Smooth muscle cell (in vitro differentiated cells): ENCODE measurements at regions not wholly inside any gene's neighbourhood (a gene's known extent, or its start where the extent isn't known, plus 50 kb on each side); places are given as distances from the start of the nearest gene placed in this dataset.
"Not testable (repeated sequence)": the region's sequence is repeated elsewhere in the genome, so short reads cannot be mapped to it uniquely, and the experiment has no call there.

Experiments used
- DNase-seq: peaks from one replicate; lab custom pipeline; 2025; ENCODE audit not compliant: unreplicated experiment; lab: John Stamatoyannopoulos, UW
- H2AFZ ChIP-seq: fragments of 200-600 bp; sonication (generic); 2 replicates; pipeline ENCODE4 v1.6.0; 2016; ENCODE audit warnings: antibody characterized with exemption, low read depth, mild to moderate bottlenecking
- H3F3A ChIP-seq: fragments of 200-600 bp; sonication (generic); 2 replicates; pipeline ENCODE4 v1.6.0; 2017; ENCODE audit warnings: antibody characterized with exemption, low read depth
- H3K27ac ChIP-seq: fragments of 200-600 bp; sonication (generic); 2 replicates; pipeline ENCODE4 v1.5.1; 2016; ENCODE audit warnings: low read depth, mild to moderate bottlenecking
- H3K27me3 ChIP-seq: fragments of 200-600 bp; sonication (generic); 2 replicates; pipeline ENCODE4 v1.6.1; 2016; ENCODE audit warnings: low read depth, mild to moderate bottlenecking
- H3K36me3 ChIP-seq: fragments of 200-600 bp; sonication (generic); 2 replicates; pipeline ENCODE4 v1.5.1; 2016; ENCODE audit warnings: low read depth
- H3K4me1 ChIP-seq: fragments of 200-600 bp; sonication (generic); 2 replicates; pipeline ENCODE4 v1.5.1; 2016; ENCODE audit warnings: low read depth
- H3K4me2 ChIP-seq: fragments of 200-600 bp; sonication (generic); 2 replicates; pipeline ENCODE4 v1.6.0; 2016; ENCODE audit warnings: mild to moderate bottlenecking
- H3K4me3 ChIP-seq: fragments of 200-600 bp; sonication (generic); 2 replicates; pipeline ENCODE4 v1.5.1; 2016; ENCODE audit warnings: mild to moderate bottlenecking
- H3K79me2 ChIP-seq: fragments of 200-600 bp; sonication (generic); 2 replicates; pipeline ENCODE4 v1.6.0; 2016; ENCODE audit warnings: low read depth, mild to moderate bottlenecking
- H3K9ac ChIP-seq: fragments of 200-600 bp; sonication (generic); 2 replicates; pipeline ENCODE4 v1.6.0; 2016; ENCODE audit warnings: low read depth
- H3K9me3 ChIP-seq: fragments of 200-600 bp; sonication (generic); replicated peaks from 2 replicates; pipeline ENCODE4 v1.5.1; 2016; ENCODE audit warnings: low read depth
- H4K20me1 ChIP-seq: fragments of 200-600 bp; sonication (generic); 2 replicates; pipeline ENCODE4 v1.6.0; 2016; ENCODE audit warnings: low read depth
- CTCF ChIP-seq: fragments of 200-600 bp; sonication (generic); IDR thresholded peaks from 2 replicates; pipeline ENCODE4 v1.5.1; 2017; ENCODE audit warnings: borderline replicate concordance, mild to moderate bottlenecking, antibody characterized with exemption; ENCODE audit not compliant: insufficient read depth, poor library complexity, severe bottlenecking
- WGBS: methylation state at CpG from one replicate; pipeline ENCODE4 v1.1.7; 2016; ENCODE audit warnings: low lambda C conversion rate; 5-methylcytosine and 5-hydroxymethylcytosine counted together

- peaks cover 5% of the 10 kb centered on the region for H3K4me1 ChIP-seq
- H3K36me3 ChIP-seq = no peaks in the 10 kb centered on the region
- no peak overlapping the region for H3K27ac ChIP-seq
- H3K4me3 ChIP-seq = no peak overlapping the region
- no peaks in the 10 kb centered on the region for H3K27me3 ChIP-seq
- no peak for DNase-seq
- H3K79me2 ChIP-seq = no peaks in the 10 kb centered on the region
- H4K20me1 ChIP-seq = no peaks in the 10 kb centered on the region
- H3K4me2 ChIP-seq = no peak overlapping the region
- H3K9ac ChIP-seq = no peak overlapping the region
- no peaks in the 10 kb centered on the region for H3F3A ChIP-seq
- H3K9me3 ChIP-seq = no peaks in the 10 kb centered on the region
- no peak overlapping the region for H2AFZ ChIP-seq
- TF ChIP-seq CTCF = no peak
Measured at GRCh38 chr1:157448636-157449035, 103.7 kb downstream of the FCRL5 start.

- not testable (repeated sequence) for H3K9me3 ChIP-seq, DNase-seq, H3K4me1 ChIP-seq, H3K79me2 ChIP-seq, H3K4me3 ChIP-seq, H3K4me2 ChIP-seq, H3K27ac ChIP-seq, H3F3A ChIP-seq, H4K20me1 ChIP-seq, H3K27me3 ChIP-seq, H3K36me3 ChIP-seq, H2AFZ ChIP-seq, H3K9ac ChIP-seq
- WGBS = 97% methylated on average over 31 of the region's 31 CpGs
Measured at GRCh38 chr1:157446356-157446755, 106.0 kb downstream of the FCRL5 start.

- 96% methylated on average over 15 of the region's 15 CpGs for WGBS
- H3K79me2 ChIP-seq, H3K9me3 ChIP-seq, H4K20me1 ChIP-seq, H3K4me3 ChIP-seq, H3K4me1 ChIP-seq, H3K9ac ChIP-seq, H3K27me3 ChIP-seq, DNase-seq, H2AFZ ChIP-seq, H3K27ac ChIP-seq, H3K36me3 ChIP-seq, H3K4me2 ChIP-seq, H3F3A ChIP-seq: not testable (repeated sequence)
Measured at GRCh38 chr1:157445616-157446140, 106.6 kb downstream of the FCRL5 start.

GRCh38 chr1:157442065-157442464 lies 110.2 kb downstream of the FCRL5 start:
- Histone ChIP-seq H4K20me1 (no peaks in the 10 kb centered on the region), H3K36me3 (no peaks in the 10 kb centered on the region), H3K27ac (no peak overlapping the region), H3K4me2 (no peak overlapping the region), H3K4me3 (no peak overlapping the region), H3K9me3 (no peaks in the 10 kb centered on the region), H2AFZ (no peak overlapping the region), H3K27me3 (no peaks in the 10 kb centered on the region), H3K79me2 (no peaks in the 10 kb centered on the region), H3K9ac (no peak overlapping the region), H3F3A (no peaks in the 10 kb centered on the region), H3K4me1 (peaks cover 18% of the 10 kb centered on the region)
- TF ChIP-seq CTCF = no peak
- no peak for DNase-seq
- WGBS = 97% methylated on average over 1 of the region's 1 CpG
